SK-N-SH (cell line): ENCODE measurements at regions not wholly inside any gene's neighbourhood (a gene's known extent, or its start where the extent isn't known, plus 50 kb on each side); places are given as distances from the start of the nearest gene placed in this dataset.

Experiments used
- EP300 ChIP-seq, 2 experiments: IDR thresholded peaks; 2 replicates each; pipeline versions ENCODE4 v1.4.0 to v1.6.1; 2012; ENCODE audit warnings: borderline replicate concordance in 1 of 2, low read depth in 1 of 2, low read length in 1 of 2
- EZH2phosphoT487 ChIP-seq: fragments of 200-600 bp; sonication (generic); IDR thresholded peaks from 2 replicates; pipeline ENCODE4 v1.6.1; 2017; ENCODE audit warnings: low read depth, mixed run types, mild to moderate bottlenecking, antibody characterized with exemption, moderate library complexity, borderline replicate concordance
- MAX ChIP-seq: IDR thresholded peaks from 2 replicates; pipeline ENCODE4 v1.4.0; 2012; ENCODE audit warnings: low read depth
- MEF2A ChIP-seq: IDR thresholded peaks from 2 replicates; pipeline ENCODE4 v1.4.0; 2012; ENCODE audit warnings: low read depth, borderline replicate concordance
- POLR2AphosphoS5 ChIP-seq: IDR thresholded peaks from 2 replicates; pipeline ENCODE4 v1.6.1; 2012; ENCODE audit warnings: low read depth, low read length
- RCOR1 ChIP-seq: fragments of 150-350 bp; IDR thresholded peaks from 2 replicates; pipeline ENCODE4 v1.6.1; 2017; ENCODE audit warnings: antibody characterized with exemption, low read length
- RFX5 ChIP-seq: IDR thresholded peaks from 2 replicates; pipeline ENCODE4 v1.6.1; 2012; ENCODE audit warnings: mild to moderate bottlenecking, improper control_type of control experiment, low read length
- TEAD4 ChIP-seq: IDR thresholded peaks from 2 replicates; pipeline ENCODE4 v1.4.0; 2012; ENCODE audit warnings: mild to moderate bottlenecking, borderline replicate concordance; ENCODE audit not compliant: insufficient read depth
- YY1 ChIP-seq: IDR thresholded peaks from 2 replicates; pipeline ENCODE4 v1.4.0; 2012; ENCODE audit warnings: low read depth, mild to moderate bottlenecking
- TF ChIP-seq, protein P1 (sequence below): fragments of 150-350 bp; IDR thresholded peaks from 2 replicates; pipeline ENCODE4 v1.6.1; 2017; ENCODE audit warnings: antibody characterized with exemption, low read length, low read depth, borderline replicate concordance
- TF ChIP-seq, protein P2 (sequence below): fragments of 200-600 bp; sonication (generic); IDR thresholded peaks from 2 replicates; pipeline ENCODE4 v1.6.1; 2017; ENCODE audit warnings: antibody characterized with exemption, mild to moderate bottlenecking, moderate library complexity

- TF ChIP-seq MAX = no peak
- TF ChIP-seq RCOR1 = no peak
- TF ChIP-seq, protein P1, sequence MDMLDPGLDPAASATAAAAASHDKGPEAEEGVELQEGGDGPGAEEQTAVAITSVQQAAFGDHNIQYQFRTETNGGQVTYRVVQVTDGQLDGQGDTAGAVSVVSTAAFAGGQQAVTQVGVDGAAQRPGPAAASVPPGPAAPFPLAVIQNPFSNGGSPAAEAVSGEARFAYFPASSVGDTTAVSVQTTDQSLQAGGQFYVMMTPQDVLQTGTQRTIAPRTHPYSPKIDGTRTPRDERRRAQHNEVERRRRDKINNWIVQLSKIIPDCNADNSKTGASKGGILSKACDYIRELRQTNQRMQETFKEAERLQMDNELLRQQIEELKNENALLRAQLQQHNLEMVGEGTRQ = no peak
- TF ChIP-seq, protein P2, sequence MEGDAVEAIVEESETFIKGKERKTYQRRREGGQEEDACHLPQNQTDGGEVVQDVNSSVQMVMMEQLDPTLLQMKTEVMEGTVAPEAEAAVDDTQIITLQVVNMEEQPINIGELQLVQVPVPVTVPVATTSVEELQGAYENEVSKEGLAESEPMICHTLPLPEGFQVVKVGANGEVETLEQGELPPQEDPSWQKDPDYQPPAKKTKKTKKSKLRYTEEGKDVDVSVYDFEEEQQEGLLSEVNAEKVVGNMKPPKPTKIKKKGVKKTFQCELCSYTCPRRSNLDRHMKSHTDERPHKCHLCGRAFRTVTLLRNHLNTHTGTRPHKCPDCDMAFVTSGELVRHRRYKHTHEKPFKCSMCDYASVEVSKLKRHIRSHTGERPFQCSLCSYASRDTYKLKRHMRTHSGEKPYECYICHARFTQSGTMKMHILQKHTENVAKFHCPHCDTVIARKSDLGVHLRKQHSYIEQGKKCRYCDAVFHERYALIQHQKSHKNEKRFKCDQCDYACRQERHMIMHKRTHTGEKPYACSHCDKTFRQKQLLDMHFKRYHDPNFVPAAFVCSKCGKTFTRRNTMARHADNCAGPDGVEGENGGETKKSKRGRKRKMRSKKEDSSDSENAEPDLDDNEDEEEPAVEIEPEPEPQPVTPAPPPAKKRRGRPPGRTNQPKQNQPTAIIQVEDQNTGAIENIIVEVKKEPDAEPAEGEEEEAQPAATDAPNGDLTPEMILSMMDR = no peak
- TF ChIP-seq EP300 (IDR thresholded peaks at IDR 0.05; ENCODE audit: borderline replicate concordance in 1 of 2, low read depth in 1 of 2, low read length in 1 of 2) = no peak
- no peak for TF ChIP-seq EZH2phosphoT487
- TF ChIP-seq MEF2A = no peak
- TF ChIP-seq POLR2AphosphoS5 = no peak
- no peak for TF ChIP-seq TEAD4
- TF ChIP-seq RFX5 = no peak
- TF ChIP-seq YY1 = no peak
These were observed 73.2 kb upstream of the RPL38 start for GRCh38 chr17:74130276-74130675.
